ENCODE measurements at regions not wholly inside any gene's neighbourhood (a gene's known extent, or its start where the extent isn't known, plus 50 kb on each side); places are given as distances from the start of the nearest gene placed in this dataset.

DNA sequence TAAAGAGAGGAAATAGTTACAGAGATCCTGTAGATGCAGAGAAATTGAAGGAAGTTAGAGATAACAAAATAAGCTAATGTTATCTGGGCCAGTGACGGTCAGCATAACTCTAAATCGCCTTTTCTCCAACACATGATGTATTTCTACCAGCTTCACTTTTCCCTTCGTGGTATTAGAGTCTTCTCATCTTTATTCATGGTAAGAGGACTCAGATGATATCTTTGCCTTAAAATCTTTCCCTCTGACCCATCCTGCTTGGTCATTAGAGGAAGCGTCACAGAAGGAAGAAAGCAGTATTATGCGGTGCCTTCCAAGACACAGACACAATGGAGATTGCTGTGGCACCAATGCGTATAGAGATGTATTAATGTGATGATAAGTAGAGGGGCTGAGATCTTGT lies 320.7 kb upstream of the GOLIM4 start:
- H3K4me1 Mint-ChIP-seq = no peaks in the 10 kb centered on the region
- H3K27ac Mint-ChIP-seq = no peak overlapping the region
- no peaks in the 10 kb centered on the region for H3K36me3 Mint-ChIP-seq
- no peak for DNase-seq
- H3K27me3 Mint-ChIP-seq = no peaks in the 10 kb centered on the region
- no peak for ATAC-seq
- H3K4me3 Mint-ChIP-seq = no peak overlapping the region
- CTCF ChIA-PET = no interaction called here
- peaks cover 2% of the 10 kb centered on the region for H3K9me3 Mint-ChIP-seq (ENCODE audit: low read depth)

DNA sequence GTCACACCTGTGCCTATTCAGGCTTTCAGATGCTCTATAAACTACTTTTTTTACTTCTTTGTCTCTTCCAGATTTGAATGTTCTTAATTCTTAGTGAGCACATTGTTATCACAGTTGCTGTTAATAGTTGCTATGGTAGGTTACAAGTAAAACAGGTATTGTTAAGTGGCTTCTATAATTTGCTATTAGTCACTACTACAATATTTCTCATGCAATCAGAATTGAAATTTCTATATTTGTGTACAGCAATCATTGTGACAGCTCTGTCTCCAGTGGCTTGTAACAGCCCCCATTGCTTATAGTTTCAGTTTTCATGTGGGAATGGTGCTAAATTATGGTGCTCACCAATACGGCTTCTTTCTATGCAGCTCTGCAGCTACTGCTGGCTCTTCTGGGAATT lies 318.4 kb upstream of the GOLIM4 start:
- Mint-ChIP-seq H3K27me3 (no peaks in the 10 kb centered on the region), H3K27ac (no peak overlapping the region), H3K4me1 (no peaks in the 10 kb centered on the region), H3K4me3 (no peak overlapping the region), H3K9me3 (ENCODE audit: low read depth) (no peaks in the 10 kb centered on the region), H3K36me3 (no peaks in the 10 kb centered on the region)
- ATAC-seq (no peak), DNase-seq (no peak)
- CTCF ChIA-PET = no interaction called here

GRCh38 chr3:168407381-168407780 lies 311.7 kb upstream of the GOLIM4 start:
- Mint-ChIP-seq H3K36me3 (no peaks in the 10 kb centered on the region), H3K4me1 (no peaks in the 10 kb centered on the region), H3K27ac (no peak overlapping the region), H3K4me3 (no peak overlapping the region), H3K27me3 (no peaks in the 10 kb centered on the region), H3K9me3 (ENCODE audit: low read depth) (no peaks in the 10 kb centered on the region)
- DNase-seq (no peak), ATAC-seq (no peak)
- CTCF ChIA-PET = no interaction called here

- no peak for ATAC-seq
- CTCF ChIA-PET = no interaction called here
These were observed 309.6 kb upstream of the GOLIM4 start for GRCh38 chr3:168405288-168405687.

GRCh38 chr3:168398371-168399025 lies 302.8 kb upstream of the GOLIM4 start:
- DNase-seq (no peak), ATAC-seq (no peak)
- CTCF ChIA-PET = no interaction called here
- Mint-ChIP-seq H3K4me3 (no peak overlapping the region), H3K27me3 (no peaks in the 10 kb centered on the region), H3K4me1 (no peaks in the 10 kb centered on the region), H3K36me3 (no peaks in the 10 kb centered on the region), H3K9me3 (ENCODE audit: low read depth) (no peaks in the 10 kb centered on the region), H3K27ac (no peak overlapping the region)

More at GRCh38 chr3:168405288-168405687, 309.6 kb upstream of the GOLIM4 start:
- Mint-ChIP-seq H3K27me3 (no peaks in the 10 kb centered on the region), H3K4me3 (no peak overlapping the region), H3K27ac (no peak overlapping the region), H3K9me3 (ENCODE audit: low read depth) (no peaks in the 10 kb centered on the region), H3K36me3 (no peaks in the 10 kb centered on the region), H3K4me1 (no peaks in the 10 kb centered on the region)
- no peak for DNase-seq

DNA sequence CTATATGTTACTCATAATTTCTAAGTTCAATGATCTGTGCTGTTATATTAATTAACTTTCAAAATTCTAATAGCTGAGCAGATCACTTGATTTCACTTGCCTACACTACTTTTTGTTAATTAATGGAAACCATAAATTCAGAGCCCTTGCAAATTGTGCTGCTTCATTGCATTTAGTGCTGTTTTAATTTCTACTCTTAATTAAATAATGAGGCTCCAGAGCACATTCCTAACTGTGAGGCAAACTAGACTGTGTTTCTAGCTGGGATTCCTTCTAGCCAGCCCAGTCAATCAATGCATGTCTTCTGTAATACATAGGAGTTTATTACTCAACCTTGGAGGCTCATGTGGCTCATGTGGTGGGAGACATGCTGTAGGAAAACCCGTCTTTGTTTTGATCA lies 301.1 kb upstream of the GOLIM4 start:
- no peak overlapping the region for H3K4me3 Mint-ChIP-seq
- H3K27ac Mint-ChIP-seq = no peak overlapping the region
- H3K36me3 Mint-ChIP-seq = no peaks in the 10 kb centered on the region
- no peak for DNase-seq
- no peaks in the 10 kb centered on the region for H3K4me1 Mint-ChIP-seq
- no peaks in the 10 kb centered on the region for H3K27me3 Mint-ChIP-seq
- H3K9me3 Mint-ChIP-seq (ENCODE audit: low read depth) = no peaks in the 10 kb centered on the region
- CTCF ChIA-PET = no interaction called here
- ATAC-seq = no peak

DNA sequence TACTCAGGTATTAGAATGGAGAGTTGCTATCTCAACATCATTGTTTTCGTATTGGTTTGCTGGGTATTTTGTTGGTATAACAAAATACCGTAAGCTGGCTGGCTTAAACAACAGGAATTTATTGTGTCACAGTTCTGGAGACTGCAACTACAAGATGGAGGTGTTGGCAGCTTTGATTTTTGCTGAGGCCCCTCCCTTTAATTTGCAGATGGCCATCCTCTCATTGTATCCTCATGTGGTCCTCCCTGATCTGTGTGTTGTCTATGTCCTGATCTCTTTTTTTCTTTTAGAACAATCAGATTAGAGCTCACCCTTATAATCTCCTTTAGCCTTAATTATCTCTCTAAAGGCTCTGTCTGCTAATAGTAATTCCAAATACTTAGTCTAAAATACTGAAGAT lies 299.8 kb upstream of the GOLIM4 start:
- H3K36me3 Mint-ChIP-seq = no peaks in the 10 kb centered on the region
- no peaks in the 10 kb centered on the region for H3K27me3 Mint-ChIP-seq
- no peaks in the 10 kb centered on the region for H3K9me3 Mint-ChIP-seq (ENCODE audit: low read depth)
- ATAC-seq (no peak), DNase-seq (no peak)
- CTCF ChIA-PET = no interaction called here
- H3K4me3 Mint-ChIP-seq = no peak overlapping the region
- no peak overlapping the region for H3K27ac Mint-ChIP-seq
- H3K4me1 Mint-ChIP-seq = no peaks in the 10 kb centered on the region

GRCh38 chr3:168394439-168394838 lies 298.7 kb upstream of the GOLIM4 start:
- Mint-ChIP-seq H3K4me1 (no peaks in the 10 kb centered on the region), H3K4me3 (no peak overlapping the region), H3K27me3 (no peaks in the 10 kb centered on the region), H3K36me3 (no peaks in the 10 kb centered on the region), H3K9me3 (ENCODE audit: low read depth) (no peaks in the 10 kb centered on the region), H3K27ac (no peak overlapping the region)
- ATAC-seq = no peak
- no peak for DNase-seq
- CTCF ChIA-PET = no interaction called here

DNA sequence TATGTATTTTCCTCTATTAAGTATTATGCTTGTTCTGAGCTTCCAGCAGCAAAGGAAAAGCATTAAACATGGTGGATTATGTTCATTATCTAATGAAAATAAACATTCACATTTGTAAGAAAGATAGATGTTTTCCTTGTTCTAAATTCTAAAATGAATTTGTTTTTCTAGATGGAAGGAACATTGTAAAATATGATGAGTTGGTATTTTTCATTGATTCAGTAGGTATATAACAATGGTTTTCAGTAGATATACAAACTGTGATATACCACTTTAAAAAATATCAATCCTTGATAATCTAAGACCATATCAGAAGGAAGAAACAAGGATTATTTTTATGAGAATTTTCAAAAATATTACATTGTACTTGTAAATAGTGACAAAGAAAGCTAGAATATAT lies 290.6 kb upstream of the GOLIM4 start:
- no peaks in the 10 kb centered on the region for H3K36me3 Mint-ChIP-seq
- no peak for DNase-seq
- H3K27ac Mint-ChIP-seq = no peak overlapping the region
- no peak overlapping the region for H3K4me3 Mint-ChIP-seq
- ATAC-seq = no peak
- CTCF ChIA-PET = no interaction called here
- no peaks in the 10 kb centered on the region for H3K4me1 Mint-ChIP-seq
- no peaks in the 10 kb centered on the region for H3K9me3 Mint-ChIP-seq (ENCODE audit: low read depth)
- H3K27me3 Mint-ChIP-seq = no peaks in the 10 kb centered on the region

GRCh38 chr3:168384990-168385389 lies 289.3 kb upstream of the GOLIM4 start:
- ATAC-seq = no peak
- H3K36me3 Mint-ChIP-seq = no peaks in the 10 kb centered on the region
- H3K27ac Mint-ChIP-seq = no peak overlapping the region
- peaks cover 4% of the 10 kb centered on the region for H3K9me3 Mint-ChIP-seq (ENCODE audit: low read depth)
- CTCF ChIA-PET = no interaction called here
- H3K27me3 Mint-ChIP-seq = no peaks in the 10 kb centered on the region
- no peak overlapping the region for H3K4me3 Mint-ChIP-seq
- no peak for DNase-seq
- H3K4me1 Mint-ChIP-seq = no peaks in the 10 kb centered on the region

DNA sequence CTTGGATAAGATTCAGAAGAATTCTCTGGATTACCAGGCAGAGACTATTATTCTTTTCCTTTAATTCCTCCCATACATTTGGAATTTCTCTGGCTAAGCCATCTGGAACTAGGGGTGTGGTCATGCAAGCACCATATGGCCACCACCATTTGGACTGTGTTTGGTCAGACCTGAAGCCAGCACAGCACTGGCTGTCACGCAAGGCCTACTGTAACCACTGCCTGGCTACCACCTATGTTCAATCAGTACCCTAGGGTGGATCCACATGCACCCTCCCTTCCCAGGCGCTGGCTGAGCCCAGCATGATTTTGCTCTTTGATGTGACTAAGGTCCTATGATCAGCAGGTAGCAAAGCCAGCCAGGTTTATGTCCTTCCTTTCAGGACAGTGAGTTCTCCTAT lies 287.8 kb upstream of the GOLIM4 start:
- Mint-ChIP-seq H3K4me3 (no peak overlapping the region), H3K27ac (no peak overlapping the region), H3K4me1 (no peaks in the 10 kb centered on the region), H3K36me3 (no peaks in the 10 kb centered on the region), H3K9me3 (ENCODE audit: low read depth) (peaks cover 4% of the 10 kb centered on the region), H3K27me3 (no peaks in the 10 kb centered on the region)
- CTCF ChIA-PET = no interaction called here
- DNase-seq = no peak
- ATAC-seq = no peak

- ATAC-seq = no peak
- H3K4me3 Mint-ChIP-seq = no peak overlapping the region
- H3K9me3 Mint-ChIP-seq (ENCODE audit: low read depth) = no peaks in the 10 kb centered on the region
- no peaks in the 10 kb centered on the region for H3K4me1 Mint-ChIP-seq
- no peaks in the 10 kb centered on the region for H3K27me3 Mint-ChIP-seq
- CTCF ChIA-PET = no interaction called here
- H3K36me3 Mint-ChIP-seq = no peaks in the 10 kb centered on the region
- no peak overlapping the region for H3K27ac Mint-ChIP-seq
- no peak for DNase-seq
These were observed 276.1 kb upstream of the GOLIM4 start for GRCh38 chr3:168371846-168372245.

DNA sequence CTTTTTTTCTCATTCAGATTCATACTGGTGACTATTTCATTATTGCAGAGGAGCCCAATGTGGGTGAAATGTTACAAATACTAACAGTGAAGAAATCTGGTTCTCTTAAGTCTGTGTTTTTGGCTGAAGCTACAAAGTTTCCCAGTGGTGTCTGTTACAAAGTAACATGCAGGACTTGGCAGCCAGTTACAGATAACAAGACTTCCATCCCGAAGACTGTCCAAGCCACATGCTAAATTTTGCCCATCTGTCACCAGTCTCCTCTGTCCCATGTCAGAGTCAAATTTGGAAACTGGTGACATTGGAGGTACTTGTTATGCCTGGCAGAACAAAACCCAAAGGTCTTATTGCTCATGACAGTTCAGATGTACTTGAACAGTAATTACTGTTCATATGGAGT lies 269.2 kb upstream of the GOLIM4 start:
- H3K27ac Mint-ChIP-seq = no peak overlapping the region
- DNase-seq (no peak), ATAC-seq (no peak)
- no peak overlapping the region for H3K4me3 Mint-ChIP-seq
- H3K9me3 Mint-ChIP-seq (ENCODE audit: low read depth) = no peaks in the 10 kb centered on the region
- no peaks in the 10 kb centered on the region for H3K36me3 Mint-ChIP-seq
- no peaks in the 10 kb centered on the region for H3K4me1 Mint-ChIP-seq
- H3K27me3 Mint-ChIP-seq = no peaks in the 10 kb centered on the region
- CTCF ChIA-PET = no interaction called here

DNA sequence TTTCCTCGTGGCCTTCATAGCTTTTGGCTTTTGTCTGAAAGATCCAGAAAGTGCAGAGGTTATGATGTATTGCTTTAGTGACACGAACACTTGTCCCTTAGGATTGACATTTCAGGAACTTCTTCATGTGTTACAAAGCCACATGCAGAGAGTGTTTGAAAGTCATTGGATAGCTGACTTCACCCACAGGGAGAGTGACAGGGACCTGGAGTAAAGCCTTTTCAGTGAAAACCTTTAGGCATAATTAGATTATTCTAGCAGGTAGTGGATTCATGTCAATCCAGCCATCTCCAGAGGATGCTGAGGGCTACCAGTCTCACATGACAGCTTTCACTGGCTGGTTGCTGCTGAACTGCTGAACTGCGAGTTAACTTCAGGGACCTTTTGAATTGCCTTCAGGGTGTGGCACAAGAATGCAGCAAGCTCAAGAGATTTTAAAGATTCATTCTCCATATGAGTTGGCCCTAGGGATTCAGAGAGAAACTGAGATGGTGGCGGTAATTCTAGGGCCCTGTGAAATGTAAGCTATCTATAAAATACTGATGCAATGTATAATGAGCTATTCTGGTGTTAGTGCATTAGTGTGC lies 267.0 kb upstream of the GOLIM4 start:
- CTCF ChIA-PET = no interaction called here
- H3K4me1 Mint-ChIP-seq = no peaks in the 10 kb centered on the region

DNA sequence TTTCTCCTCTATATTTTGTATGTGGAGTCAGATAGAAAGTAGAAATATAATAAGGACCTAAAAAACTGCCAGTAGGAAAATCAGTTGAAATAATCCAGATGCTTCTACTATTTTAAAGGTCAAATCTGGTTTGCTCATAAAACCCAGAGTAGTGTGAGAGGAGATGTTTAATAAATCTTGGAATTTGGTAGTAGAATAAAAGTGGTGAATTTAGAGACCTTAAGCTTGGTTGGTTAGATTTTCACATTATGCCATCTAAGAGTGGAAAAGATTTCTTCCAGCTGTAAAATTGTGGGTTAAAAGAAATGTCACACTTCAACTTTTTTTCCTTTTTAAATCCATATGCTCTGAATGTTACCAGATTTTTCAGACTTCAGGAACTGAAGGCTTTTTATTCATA lies 266.4 kb upstream of the GOLIM4 start:
- no peaks in the 10 kb centered on the region for H3K4me1 Mint-ChIP-seq
- DNase-seq (no peak), ATAC-seq (no peak)
- no peak overlapping the region for H3K4me3 Mint-ChIP-seq
- H3K9me3 Mint-ChIP-seq (ENCODE audit: low read depth) = no peaks in the 10 kb centered on the region
- H3K27ac Mint-ChIP-seq = no peak overlapping the region
- CTCF ChIA-PET = no interaction called here
- H3K36me3 Mint-ChIP-seq = no peaks in the 10 kb centered on the region
- no peaks in the 10 kb centered on the region for H3K27me3 Mint-ChIP-seq

More for the DNA sequence above, 267.0 kb upstream of the GOLIM4 start:
- Mint-ChIP-seq H3K4me3 (no peak overlapping the region), H3K36me3 (no peaks in the 10 kb centered on the region), H3K9me3 (ENCODE audit: low read depth) (no peaks in the 10 kb centered on the region), H3K27ac (no peak overlapping the region), H3K27me3 (no peaks in the 10 kb centered on the region)
- ATAC-seq = no peak
- DNase-seq = no peak
